CD4-positive, alpha-beta T cell treated with Interleukin-6 at 100 ng/mL for 8 hours (primary cell): ENCODE measurements at regions not wholly inside any gene's neighbourhood (a gene's known extent, or its start where the extent isn't known, plus 50 kb on each side); places are given as distances from the start of the nearest gene placed in this dataset.
"Not testable (repeated sequence)": the region's sequence is repeated elsewhere in the genome, so short reads cannot be mapped to it uniquely, and the experiment has no call there.

Experiments
- DNase-seq: peaks from one replicate; pipeline ENCODE4 v3.0.0-alpha.2; 2020; ENCODE audit warnings: mixed read lengths, low spot score

GRCh38 chr1:176396604-176397395, 66.2 kb upstream of the PAPPA2 start:
- not testable (repeated sequence) for DNase-seq

DNA sequence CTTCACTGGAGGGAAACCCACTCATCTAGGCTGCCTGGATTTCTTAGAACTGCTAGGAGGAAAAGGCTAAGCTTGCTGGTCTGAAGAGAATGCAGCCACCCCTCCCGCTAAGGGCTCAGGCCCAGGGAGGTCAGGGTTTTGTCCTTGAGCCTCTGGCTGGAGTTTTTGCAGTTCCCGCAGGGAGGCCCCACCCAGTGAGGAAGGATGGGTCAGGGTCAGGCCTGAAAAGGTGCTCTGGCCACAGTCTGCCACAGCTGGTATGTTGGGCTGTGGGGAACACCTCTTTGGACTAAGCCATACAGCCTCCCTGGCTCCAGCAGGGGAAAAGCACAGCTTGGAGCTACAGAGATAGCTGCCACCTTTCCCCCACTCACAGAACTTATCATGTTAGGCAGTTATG, 71.4 kb upstream of the PAPPA2 start:
- no peak for DNase-seq

GRCh38 chr1:176384841-176385240, 78.1 kb upstream of the PAPPA2 start:
- DNase-seq, result no peak

DNA sequence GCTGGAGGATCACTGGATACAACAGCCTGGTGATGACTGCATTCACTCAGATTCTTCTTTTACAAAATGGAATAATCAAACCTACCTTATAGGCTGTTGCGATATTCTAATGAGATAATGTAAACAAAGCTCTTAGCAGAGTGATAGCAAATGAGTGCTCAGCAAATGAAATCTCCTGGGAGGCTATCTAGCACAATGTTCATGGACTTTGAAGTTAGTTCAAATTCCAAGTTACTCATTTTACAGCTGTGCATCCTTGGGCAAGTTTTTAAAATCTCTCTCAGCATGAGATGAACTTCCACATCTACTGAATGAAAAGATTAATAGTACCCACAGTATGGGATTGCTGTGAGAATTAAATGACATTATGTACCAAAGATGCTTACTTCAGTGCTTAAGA, 80.8 kb upstream of the PAPPA2 start:
- DNase-seq, result no peak

DNA sequence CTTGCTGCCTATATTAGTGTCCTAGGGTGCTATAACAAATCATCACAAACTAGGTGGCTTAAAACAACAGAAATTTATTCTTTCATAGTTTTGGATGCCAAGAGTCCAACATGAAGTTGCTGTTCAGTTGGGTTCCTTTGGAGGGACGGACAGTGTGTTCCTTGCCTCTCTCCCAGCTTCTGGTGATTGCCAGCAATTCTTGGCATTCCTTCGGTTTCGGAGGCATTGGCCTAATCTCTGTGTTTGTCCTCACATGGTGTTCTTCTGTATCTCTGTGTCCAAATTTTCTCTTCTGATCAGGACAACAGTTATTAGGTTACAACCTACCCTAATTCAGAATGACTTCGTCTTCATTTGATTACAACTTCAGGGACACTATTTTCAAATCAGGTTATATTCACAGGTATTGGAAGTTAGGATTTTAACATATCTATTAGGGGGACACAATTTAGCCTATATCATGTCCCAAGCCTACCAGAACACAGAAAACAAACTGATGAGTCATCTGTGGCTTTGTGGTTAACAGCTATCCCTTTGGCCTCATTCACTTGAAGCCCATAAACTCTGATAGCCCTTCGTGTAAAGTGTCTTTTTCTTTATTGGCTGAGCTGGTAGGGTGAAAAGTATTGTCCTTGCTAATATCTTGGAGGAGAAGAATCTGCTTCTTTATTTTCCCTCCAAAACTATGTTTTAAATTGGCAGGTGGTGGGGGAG, 83.2 kb upstream of the PAPPA2 start:
- no peak for DNase-seq

DNA sequence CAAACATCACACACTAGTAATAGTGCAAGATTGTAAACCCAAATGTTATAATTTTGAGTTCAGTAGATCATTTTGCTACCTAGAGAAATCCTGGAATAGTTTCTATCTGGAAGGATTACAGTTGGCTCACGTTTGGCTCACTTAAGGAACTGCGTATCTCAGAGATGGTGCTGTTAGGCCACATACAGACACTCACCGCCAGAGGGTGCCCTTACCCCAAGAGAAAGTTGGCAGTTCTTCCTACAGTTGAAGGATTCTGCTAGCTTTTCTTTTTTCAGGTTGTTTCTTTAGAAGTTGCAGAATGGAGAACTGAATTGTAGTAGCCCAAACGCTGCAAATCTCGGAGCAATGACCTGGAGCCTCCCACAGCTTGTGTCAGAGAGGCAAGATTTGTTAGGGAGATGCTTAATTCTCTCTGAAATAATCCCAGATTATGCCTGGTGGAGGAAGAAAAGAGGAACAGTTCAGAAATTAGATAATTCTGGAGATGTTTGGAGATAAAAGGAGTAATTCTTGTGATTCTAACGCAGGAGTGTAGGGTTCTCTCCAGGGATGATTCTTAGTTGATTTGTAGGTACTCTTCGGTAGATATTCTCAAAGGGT, 87.9 kb upstream of the PAPPA2 start:
- peak; percentile 22 for DNase-seq

- DNase-seq, result no peak
These were observed 98.6 kb upstream of the PAPPA2 start for GRCh38 chr1:176364236-176364905.

DNA sequence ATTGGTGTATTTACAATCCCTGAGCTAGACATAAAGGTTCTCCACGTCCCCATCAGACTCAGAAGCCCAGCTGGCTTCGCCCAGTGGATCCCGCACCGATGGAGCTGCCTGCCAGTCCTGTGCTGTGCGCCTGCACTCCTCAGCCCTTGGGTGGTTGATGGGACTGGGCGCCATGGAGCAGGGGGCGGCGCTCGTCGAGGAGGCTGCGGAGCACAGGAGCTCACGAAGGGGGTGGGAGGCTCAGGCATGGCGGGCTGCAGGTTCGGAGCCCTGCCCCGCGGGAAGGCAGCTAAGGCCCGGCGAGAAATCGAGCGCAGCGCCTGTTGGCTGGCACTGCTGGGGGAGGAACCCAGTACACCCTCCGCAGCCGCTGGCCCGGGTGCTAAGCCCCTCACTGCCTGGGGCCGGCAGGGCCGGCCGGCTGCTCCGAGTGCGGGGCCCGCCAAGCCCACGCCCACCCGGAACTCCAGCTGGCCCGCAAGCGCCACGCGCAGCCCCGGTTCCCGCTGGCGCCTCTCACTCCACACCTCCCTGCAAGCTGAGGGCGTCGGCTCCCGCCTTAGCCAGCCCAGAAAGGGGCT, 113.8 kb upstream of the PAPPA2 start:
- not testable (repeated sequence) for DNase-seq

- DNase-seq, result no peak
These were observed 121.3 kb upstream of the PAPPA2 start for GRCh38 chr1:176341656-176342055.

GRCh38 chr1:176338877-176339276, 124.1 kb upstream of the PAPPA2 start:
- no peak for DNase-seq

DNA sequence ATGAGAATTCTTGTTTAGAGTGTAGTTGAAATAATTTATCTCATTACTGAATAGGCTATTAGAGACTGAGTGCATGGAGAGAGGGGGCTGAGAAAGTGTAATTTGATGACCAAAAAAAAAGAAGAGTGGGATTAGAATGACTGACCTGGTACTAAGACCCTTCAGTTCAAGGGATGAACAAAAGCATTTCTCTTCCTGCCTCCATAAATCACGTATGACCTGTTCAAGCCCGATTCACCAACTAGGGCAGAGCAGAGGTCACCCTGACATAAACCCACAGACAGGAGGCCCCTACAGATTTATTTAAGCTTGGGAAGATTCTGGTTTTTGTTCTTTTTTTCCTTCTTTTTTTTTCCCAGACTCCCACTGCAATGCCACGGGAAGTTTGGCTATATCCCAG, 123.7 kb upstream of the COP1 start:
- DNase-seq, result no peak

DNA sequence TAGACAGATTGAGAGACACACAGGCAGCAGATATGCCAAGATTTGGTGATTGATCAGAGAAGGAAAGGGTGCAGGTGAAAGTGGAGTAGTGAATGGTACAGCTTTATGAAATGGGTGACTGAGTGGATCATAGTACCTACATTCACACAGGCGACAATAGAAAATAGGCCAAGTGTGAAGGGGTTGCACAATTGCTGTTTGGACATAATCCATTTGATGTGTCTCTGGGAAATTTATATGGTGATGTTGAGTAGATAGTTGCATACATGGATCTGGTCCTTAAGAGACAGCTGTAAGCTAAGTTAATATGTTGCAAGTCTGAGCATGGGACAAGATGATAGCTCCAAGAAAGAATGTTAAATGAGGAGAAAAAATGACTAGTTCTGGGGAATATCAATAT, 118.6 kb upstream of the COP1 start:
- DNase-seq, result no peak

GRCh38 chr1:176323472-176323871, 116.4 kb upstream of the COP1 start:
- no peak for DNase-seq

DNA sequence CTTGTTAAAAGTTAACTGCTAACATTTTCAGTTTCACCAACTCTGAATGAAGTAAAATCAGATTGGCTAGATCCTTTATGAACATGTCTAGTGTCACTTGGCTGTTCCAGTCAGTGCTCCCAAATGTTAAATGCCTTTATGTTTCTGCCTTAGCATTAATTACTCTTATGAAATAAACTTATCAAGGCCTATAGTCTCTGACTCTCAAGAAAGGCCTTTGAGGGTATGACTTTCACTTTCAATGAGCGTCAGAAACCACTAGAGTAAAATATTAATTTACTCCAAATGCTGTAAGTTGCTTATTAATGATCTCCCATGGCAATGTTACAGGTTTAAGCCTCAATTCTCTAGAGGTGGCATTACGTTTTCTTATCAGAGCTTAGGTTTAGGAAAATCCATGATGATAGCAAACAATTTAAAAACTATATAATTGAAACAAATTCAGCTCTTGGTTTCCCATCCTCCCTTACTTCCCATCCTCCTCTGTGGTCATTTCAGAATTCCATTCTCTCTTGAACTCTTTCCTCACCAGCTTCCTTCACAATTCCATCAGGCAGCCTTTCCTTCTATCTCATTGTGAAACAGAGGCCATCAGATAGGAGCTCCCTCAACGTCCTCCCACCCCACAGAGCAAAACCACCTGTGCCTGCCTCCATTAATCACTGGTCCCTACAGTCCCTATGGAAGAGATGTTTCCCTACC, 108.6 kb upstream of the COP1 start:
- DNase-seq, result no peak

- DNase-seq, result not testable (repeated sequence)
These were observed 89.5 kb upstream of the COP1 start for GRCh38 chr1:176296602-176297001.

GRCh38 chr1:176285996-176286395, 78.9 kb upstream of the COP1 start:
- DNase-seq, result no peak

GRCh38 chr1:176271572-176271971, 64.5 kb upstream of the COP1 start:
- DNase-seq, result no peak
